HG02885 (cell line): ENCODE measurements at regions not wholly inside any gene's neighbourhood (a gene's known extent, or its start where the extent isn't known, plus 50 kb on each side); places are given as distances from the start of the nearest gene placed in this dataset.
A peak's percentile ranks its signal among the peaks of the same experiment; 100 is the strongest.
"Not testable (repeated sequence)": the region's sequence is repeated elsewhere in the genome, so short reads cannot be mapped to it uniquely, and the experiment has no call there.

Experiments used
- ATAC-seq: cut with Tn5 transposase; IDR thresholded peaks from one replicate; pipeline ENCODE4 v1.9.1; 2021; ENCODE audit warnings: mild to moderate bottlenecking; ENCODE audit not compliant: unreplicated experiment, poor library complexity

- ATAC-seq: peak; percentile 83
These were observed 262.5 kb upstream of the B3GALT2 start for GRCh38 chr1:193448682-193449461.

GRCh38 chr1:193443886-193444285, 257.5 kb upstream of the B3GALT2 start:
- ATAC-seq: no peak

- peak; percentile 78 for ATAC-seq
These were observed 252.4 kb upstream of the B3GALT2 start for GRCh38 chr1:193438771-193439170.

- ATAC-seq: no peak
These were observed 251.9 kb upstream of the B3GALT2 start for GRCh38 chr1:193438312-193438711.

- ATAC-seq: peak; percentile 85
These were observed 251.4 kb upstream of the B3GALT2 start for GRCh38 chr1:193437785-193438184.

GRCh38 chr1:193437333-193437732, 250.9 kb upstream of the B3GALT2 start:
- not testable (repeated sequence) for ATAC-seq

GRCh38 chr1:193435781-193436180, 249.4 kb upstream of the B3GALT2 start:
- ATAC-seq: no peak

GRCh38 chr1:193434319-193434718, 247.9 kb upstream of the B3GALT2 start:
- ATAC-seq: no peak

GRCh38 chr1:193433599-193433998, 247.2 kb upstream of the B3GALT2 start:
- ATAC-seq: no peak

- ATAC-seq: no peak
These were observed 246.7 kb upstream of the B3GALT2 start for GRCh38 chr1:193432979-193433587.

GRCh38 chr1:193431265-193431977, 245.0 kb upstream of the B3GALT2 start:
- no peak for ATAC-seq

- no peak for ATAC-seq
These were observed 241.1 kb upstream of the B3GALT2 start for GRCh38 chr1:193427524-193427923.

- ATAC-seq: no peak
These were observed 239.6 kb upstream of the B3GALT2 start for GRCh38 chr1:193426061-193426460.

GRCh38 chr1:193421487-193421886, 235.1 kb upstream of the B3GALT2 start:
- no peak for ATAC-seq

GRCh38 chr1:193419295-193419694, 232.9 kb upstream of the B3GALT2 start:
- no peak for ATAC-seq

- peak; percentile 11 for ATAC-seq
These were observed 232.3 kb upstream of the B3GALT2 start for GRCh38 chr1:193418745-193419058.

- ATAC-seq: peak; percentile 78
These were observed 231.7 kb upstream of the B3GALT2 start for GRCh38 chr1:193417945-193418744.

- ATAC-seq: no peak
These were observed 231.0 kb upstream of the B3GALT2 start for GRCh38 chr1:193417403-193417802.

- no peak for ATAC-seq
These were observed 230.0 kb upstream of the B3GALT2 start for GRCh38 chr1:193416226-193417024.

- no peak for ATAC-seq
These were observed 228.8 kb upstream of the B3GALT2 start for GRCh38 chr1:193415256-193415655.
